ENCODE measurements at regions not wholly inside any gene's neighbourhood (a gene's known extent, or its start where the extent isn't known, plus 50 kb on each side); places are given as distances from the start of the nearest gene placed in this dataset.

DNA sequence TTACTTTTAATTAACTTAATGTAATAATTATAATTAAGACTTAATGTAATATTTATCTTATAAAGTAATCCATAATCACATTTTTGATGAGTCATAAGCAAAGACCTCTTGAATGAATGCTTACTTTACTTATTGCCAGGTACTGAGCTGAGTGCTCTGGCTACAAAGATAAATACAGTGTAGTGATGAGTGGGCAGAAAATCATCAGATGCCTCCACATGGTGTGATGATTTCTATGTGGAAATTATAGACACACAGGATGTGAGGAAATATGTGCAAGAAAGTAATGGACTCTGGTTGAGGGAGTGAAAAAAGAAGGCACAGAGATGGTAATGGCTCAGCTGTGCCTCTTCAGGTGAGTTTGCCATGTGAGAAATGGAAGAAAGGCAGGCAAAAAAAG lies 422.6 kb upstream of the CD180 start:
- Histone ChIP-seq H3K79me2 (ENCODE audit: insufficient read depth, low read length) (no peaks in the 10 kb centered on the region), H3K4me1 (ENCODE audit: insufficient read depth, low read length) (no peaks in the 10 kb centered on the region), H3K4me2 (ENCODE audit: insufficient read depth, insufficient read length, low read length) (no peak overlapping the region), H3K56ac (ENCODE audit: insufficient read length, low read depth, low read length) (no peak overlapping the region), H3K4ac (ENCODE audit: low read depth, low read length) (no peak overlapping the region), H3K9me3 (ENCODE audit: control insufficient read depth, low read depth, low read length) (no peaks in the 10 kb centered on the region), H3T11ph (ENCODE audit: low read length) (no peak overlapping the region), H2BK5ac (ENCODE audit: insufficient read length, low read length) (no peak overlapping the region), H4K20me1 (ENCODE audit: control insufficient read depth, insufficient read depth, insufficient read length) (no peaks in the 10 kb centered on the region), H3K18ac (ENCODE audit: insufficient read length, low read depth, low read length) (no peak overlapping the region), H3K27me3 (ENCODE audit: insufficient read depth, low read length) (no peaks in the 10 kb centered on the region), H4K8ac (replicated peaks; ENCODE audit: insufficient read length, low read depth, low read length) (no peak overlapping the region), H4K5ac (ENCODE audit: insufficient read length, low read depth, low read length) (no peak overlapping the region), H4K91ac (ENCODE audit: insufficient read length, low read depth, low read length) (no peak overlapping the region), H3K9ac (ENCODE audit: extremely low read depth, insufficient read length, low read length) (no peak overlapping the region), H3K23ac (ENCODE audit: insufficient read length, low read depth, low read length) (no peak overlapping the region), H2AFZ (ENCODE audit: low read length) (no peak overlapping the region), H2BK15ac (ENCODE audit: low read depth, low read length) (no peak overlapping the region), H2BK12ac (ENCODE audit: insufficient read length, low read depth, low read length) (no peak overlapping the region), H2BK120ac (ENCODE audit: low read depth, low read length, poor library complexity, severe bottlenecking) (no peak overlapping the region), H3K14ac (ENCODE audit: insufficient read depth, low read length) (no peak overlapping the region), H2AK5ac (ENCODE audit: insufficient read length, low read length) (no peak overlapping the region), H2BK20ac (ENCODE audit: low read depth, low read length, poor library complexity, severe bottlenecking) (no peak overlapping the region), H3K79me1 (ENCODE audit: insufficient read depth, low read depth, low read length, poor library complexity, severe bottlenecking) (no peaks in the 10 kb centered on the region), H3K23me2 (ENCODE audit: insufficient read length, low read depth, low read length, poor library complexity, severe bottlenecking) (no peaks in the 10 kb centered on the region), H3K27ac (ENCODE audit: insufficient read length, low read depth, low read length) (no peak overlapping the region)
- TF ChIP-seq, protein P1, sequence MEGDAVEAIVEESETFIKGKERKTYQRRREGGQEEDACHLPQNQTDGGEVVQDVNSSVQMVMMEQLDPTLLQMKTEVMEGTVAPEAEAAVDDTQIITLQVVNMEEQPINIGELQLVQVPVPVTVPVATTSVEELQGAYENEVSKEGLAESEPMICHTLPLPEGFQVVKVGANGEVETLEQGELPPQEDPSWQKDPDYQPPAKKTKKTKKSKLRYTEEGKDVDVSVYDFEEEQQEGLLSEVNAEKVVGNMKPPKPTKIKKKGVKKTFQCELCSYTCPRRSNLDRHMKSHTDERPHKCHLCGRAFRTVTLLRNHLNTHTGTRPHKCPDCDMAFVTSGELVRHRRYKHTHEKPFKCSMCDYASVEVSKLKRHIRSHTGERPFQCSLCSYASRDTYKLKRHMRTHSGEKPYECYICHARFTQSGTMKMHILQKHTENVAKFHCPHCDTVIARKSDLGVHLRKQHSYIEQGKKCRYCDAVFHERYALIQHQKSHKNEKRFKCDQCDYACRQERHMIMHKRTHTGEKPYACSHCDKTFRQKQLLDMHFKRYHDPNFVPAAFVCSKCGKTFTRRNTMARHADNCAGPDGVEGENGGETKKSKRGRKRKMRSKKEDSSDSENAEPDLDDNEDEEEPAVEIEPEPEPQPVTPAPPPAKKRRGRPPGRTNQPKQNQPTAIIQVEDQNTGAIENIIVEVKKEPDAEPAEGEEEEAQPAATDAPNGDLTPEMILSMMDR (conservative IDR thresholded peaks at IDR 0.05) = no peak
- no peak for DNase-seq
- peaks cover 13% of the 10 kb centered on the region in 2 experiments for H3K4me1 Mint-ChIP-seq
- H3K36me3 Mint-ChIP-seq (ENCODE audit: insufficient read depth in 1 of 3, low read depth in 3 of 3) = no peaks in the 10 kb centered on the region
- no peak overlapping the region for H3K27ac Mint-ChIP-seq
- no peaks in the 10 kb centered on the region; the same call in 1 of the 2 replicates for H3K27me3 Mint-ChIP-seq (ENCODE audit: low read depth)
- H3K4me3 Mint-ChIP-seq = no peak overlapping the region
- H3K9me3 Mint-ChIP-seq = no peaks in the 10 kb centered on the region
